ENCODE measurements at regions not wholly inside any gene's neighbourhood (a gene's known extent, or its start where the extent isn't known, plus 50 kb on each side); places are given as distances from the start of the nearest gene placed in this dataset.

DNA sequence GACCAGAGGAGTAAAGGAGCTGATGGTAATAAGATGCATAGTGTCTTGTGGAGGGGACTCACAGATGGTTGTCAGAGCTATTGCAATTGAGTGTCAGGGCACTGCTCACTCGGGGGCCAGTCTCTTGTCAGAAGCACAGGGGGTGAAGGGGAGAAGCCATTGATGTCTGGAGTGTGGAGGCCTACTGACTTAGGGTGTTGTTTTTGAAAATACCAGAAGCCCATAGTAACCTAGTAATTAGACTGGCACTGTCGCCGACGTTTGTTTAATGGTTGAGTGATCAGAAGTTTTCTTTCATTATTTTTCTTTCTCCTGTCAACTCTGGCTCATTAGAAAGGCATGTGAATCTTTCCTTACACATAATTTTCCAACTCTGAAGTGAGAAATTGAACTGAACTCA, 151.6 kb upstream of the TENM4 start:
- Histone ChIP-seq H3K4me1 (ENCODE audit: control insufficient read depth in 1 of 2, insufficient read depth in 2 of 2, low read length in 2 of 2) (no peaks in the 10 kb centered on the region), H3K9me3 (ENCODE audit: control insufficient read depth in 1 of 2, low read length in 2 of 2) (peaks cover 0 to 2% of the 10 kb centered on the region in 2 donors)

GRCh38 chr11:79582434-79582833, 141.6 kb upstream of the TENM4 start:
- Histone ChIP-seq H3K4me1 (ENCODE audit: control insufficient read depth in 1 of 2, insufficient read depth in 2 of 2, low read length in 2 of 2) (no peaks in the 10 kb centered on the region), H3K4me3 (ENCODE audit: low read depth in 1 of 2, low read length in 2 of 2) (no peak overlapping the region), H3K27ac (ENCODE audit: low read length) (no peak overlapping the region), H3K36me3 (ENCODE audit: control insufficient read depth in 1 of 2, insufficient read depth in 2 of 2, low read length in 2 of 2) (no peaks in the 10 kb centered on the region), H3K9me3 (ENCODE audit: control insufficient read depth in 1 of 2, low read length in 2 of 2) (no peaks in the 10 kb centered on the region), H3K27me3 (ENCODE audit: low read depth, low read length) (no peaks in the 10 kb centered on the region)

More for the DNA sequence above, 151.6 kb upstream of the TENM4 start:
- Histone ChIP-seq H3K36me3 (ENCODE audit: control insufficient read depth in 1 of 2, insufficient read depth in 2 of 2, low read length in 2 of 2) (no peaks in the 10 kb centered on the region), H3K4me3 (ENCODE audit: low read depth in 1 of 2, low read length in 2 of 2) (no peak overlapping the region), H3K27ac (ENCODE audit: low read length) (no peak overlapping the region), H3K27me3 (ENCODE audit: low read depth, low read length) (no peaks in the 10 kb centered on the region)

DNA sequence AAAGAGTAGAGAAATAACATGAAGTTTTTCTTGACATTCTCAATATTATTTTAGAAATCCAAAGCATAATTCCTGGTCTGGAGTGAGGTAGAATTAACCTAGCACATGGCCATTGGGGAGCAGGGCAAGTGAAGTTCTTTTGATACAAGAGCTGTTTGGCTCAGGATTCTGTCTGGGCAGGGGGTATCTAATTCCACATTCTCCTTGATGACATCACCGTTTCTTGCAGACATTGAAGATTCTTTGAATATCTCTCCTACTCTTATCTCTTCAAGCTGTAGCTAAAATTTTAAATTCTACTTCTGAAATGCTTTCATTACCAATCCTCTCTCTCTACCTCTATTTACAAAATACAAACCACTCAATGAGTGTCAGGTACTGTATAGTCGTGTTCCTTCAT, 138.2 kb upstream of the TENM4 start:
- H3K4me3 ChIP-seq (ENCODE audit: low read depth in 1 of 2, low read length in 2 of 2) = no peak overlapping the region
- no peaks in the 10 kb centered on the region for H3K9me3 ChIP-seq (ENCODE audit: control insufficient read depth in 1 of 2, low read length in 2 of 2)
- H3K27ac ChIP-seq (ENCODE audit: low read length) = no peak overlapping the region
- H3K27me3 ChIP-seq (ENCODE audit: low read depth, low read length) = no peaks in the 10 kb centered on the region
- no peaks in the 10 kb centered on the region for H3K4me1 ChIP-seq (ENCODE audit: control insufficient read depth in 1 of 2, insufficient read depth in 2 of 2, low read length in 2 of 2)
- no peaks in the 10 kb centered on the region for H3K36me3 ChIP-seq (ENCODE audit: control insufficient read depth in 1 of 2, insufficient read depth in 2 of 2, low read length in 2 of 2)

- no peaks in the 10 kb centered on the region for H3K9me3 ChIP-seq (ENCODE audit: control insufficient read depth in 1 of 2, low read length in 2 of 2)
- no peaks in the 10 kb centered on the region for H3K36me3 ChIP-seq (ENCODE audit: control insufficient read depth in 1 of 2, insufficient read depth in 2 of 2, low read length in 2 of 2)
- H3K27ac ChIP-seq (ENCODE audit: low read length) = no peak overlapping the region
- no peak overlapping the region for H3K4me3 ChIP-seq (ENCODE audit: low read depth in 1 of 2, low read length in 2 of 2)
- H3K4me1 ChIP-seq (ENCODE audit: control insufficient read depth in 1 of 2, insufficient read depth in 2 of 2, low read length in 2 of 2) = no peaks in the 10 kb centered on the region
- H3K27me3 ChIP-seq (ENCODE audit: low read depth, low read length) = no peaks in the 10 kb centered on the region
These were observed 137.3 kb upstream of the TENM4 start for GRCh38 chr11:79578116-79578515.

DNA sequence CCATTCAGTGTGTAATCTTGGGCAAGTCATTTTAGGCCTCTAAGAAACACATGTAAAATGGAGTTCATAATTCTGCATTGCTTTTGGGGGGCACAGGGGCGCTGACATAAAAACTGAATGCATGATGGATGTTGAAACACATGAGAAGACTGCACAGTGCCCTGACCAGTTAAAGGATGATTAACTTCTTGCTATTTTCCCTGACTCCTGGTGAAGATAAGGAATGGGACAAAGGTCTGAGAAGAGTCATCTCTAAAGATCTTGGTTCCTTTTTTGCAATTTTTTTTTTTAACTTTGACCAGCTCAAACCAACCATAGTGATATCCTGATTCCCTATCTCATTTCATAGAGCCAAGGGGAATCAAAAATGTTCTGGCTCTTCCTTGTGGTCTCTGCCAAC, 134.9 kb upstream of the TENM4 start:
- no peaks in the 10 kb centered on the region for H3K4me1 ChIP-seq (ENCODE audit: control insufficient read depth in 1 of 2, insufficient read depth in 2 of 2, low read length in 2 of 2)

GRCh38 chr11:79570104-79570503, 129.3 kb upstream of the TENM4 start:
- peaks cover 0 to 3% of the 10 kb centered on the region in 2 donors for H3K9me3 ChIP-seq (ENCODE audit: control insufficient read depth in 1 of 2, low read length in 2 of 2)
- no peaks in the 10 kb centered on the region for H3K4me1 ChIP-seq (ENCODE audit: control insufficient read depth in 1 of 2, insufficient read depth in 2 of 2, low read length in 2 of 2)
- H3K4me3 ChIP-seq (ENCODE audit: low read depth in 1 of 2, low read length in 2 of 2) = no peak overlapping the region
- no peaks in the 10 kb centered on the region for H3K27me3 ChIP-seq (ENCODE audit: low read depth, low read length)
- H3K27ac ChIP-seq (ENCODE audit: low read length) = no peak overlapping the region
- H3K36me3 ChIP-seq (ENCODE audit: control insufficient read depth in 1 of 2, insufficient read depth in 2 of 2, low read length in 2 of 2) = no peaks in the 10 kb centered on the region

More for the DNA sequence above, 134.9 kb upstream of the TENM4 start:
- no peak overlapping the region for H3K4me3 ChIP-seq (ENCODE audit: low read depth in 1 of 2, low read length in 2 of 2)
- no peaks in the 10 kb centered on the region for H3K9me3 ChIP-seq (ENCODE audit: control insufficient read depth in 1 of 2, low read length in 2 of 2)
- no peaks in the 10 kb centered on the region for H3K27me3 ChIP-seq (ENCODE audit: low read depth, low read length)
- H3K36me3 ChIP-seq (ENCODE audit: control insufficient read depth in 1 of 2, insufficient read depth in 2 of 2, low read length in 2 of 2) = no peaks in the 10 kb centered on the region
- H3K27ac ChIP-seq (ENCODE audit: low read length) = no peak overlapping the region

DNA sequence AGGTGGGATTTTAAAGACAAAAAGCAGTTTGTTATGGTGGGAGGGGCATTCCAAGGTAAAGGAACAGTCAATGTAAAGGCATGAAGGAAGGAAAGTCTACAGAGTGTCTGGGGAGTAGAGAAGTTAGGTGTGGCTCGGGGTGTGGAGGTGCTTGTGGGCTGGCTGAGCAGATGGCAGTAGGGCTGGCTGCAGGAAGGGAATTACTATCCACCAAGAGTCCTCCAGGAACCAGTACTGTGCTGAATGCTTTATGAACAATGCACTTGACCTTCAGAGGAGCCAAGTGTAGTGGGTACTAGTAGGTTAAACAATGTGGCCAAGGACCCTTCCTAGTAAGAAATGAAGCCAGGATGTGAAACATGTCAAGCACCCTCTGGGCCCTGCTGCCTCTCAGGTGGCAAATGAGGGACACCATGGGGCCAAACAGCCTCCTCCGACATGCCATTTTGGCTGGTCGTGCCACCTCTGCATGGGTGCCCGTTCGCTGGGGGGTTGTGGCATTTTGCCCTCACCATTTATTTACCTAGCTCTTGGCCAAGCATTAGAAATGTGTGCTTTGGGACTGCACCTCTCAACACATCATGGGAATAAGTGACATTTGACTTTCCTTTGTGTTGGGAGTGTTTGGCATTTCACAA, 123.6 kb upstream of the TENM4 start:
- Histone ChIP-seq H3K9me3 (ENCODE audit: control insufficient read depth in 1 of 2, low read length in 2 of 2) (peaks cover 0 to 1% of the 10 kb centered on the region in 2 donors), H3K4me3 (ENCODE audit: low read depth in 1 of 2, low read length in 2 of 2) (no peak overlapping the region), H3K27me3 (ENCODE audit: low read depth, low read length) (no peaks in the 10 kb centered on the region), H3K4me1 (ENCODE audit: control insufficient read depth in 1 of 2, insufficient read depth in 2 of 2, low read length in 2 of 2) (no peaks in the 10 kb centered on the region), H3K36me3 (ENCODE audit: control insufficient read depth in 1 of 2, insufficient read depth in 2 of 2, low read length in 2 of 2) (no peaks in the 10 kb centered on the region), H3K27ac (ENCODE audit: low read length) (no peak overlapping the region)

DNA sequence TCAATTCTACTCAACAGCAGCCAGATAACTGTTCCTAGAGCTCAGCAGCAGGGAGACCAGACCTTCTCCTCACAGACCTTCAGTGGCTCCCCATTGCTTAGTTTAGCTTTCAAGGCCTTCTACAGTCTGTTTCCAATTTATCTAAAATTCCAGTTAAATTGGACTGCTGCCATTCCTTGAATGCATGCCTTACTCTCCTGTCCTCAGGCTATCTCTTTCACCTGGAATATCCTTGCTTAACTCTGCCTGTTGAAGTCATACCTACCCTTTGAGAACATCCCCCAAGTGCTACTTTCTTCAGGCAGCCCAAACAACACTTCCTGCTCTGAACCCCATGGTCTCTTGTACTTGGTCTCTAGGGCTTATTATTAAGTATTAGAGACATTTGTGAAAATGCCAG, 120.7 kb upstream of the TENM4 start:
- no peaks in the 10 kb centered on the region for H3K9me3 ChIP-seq (ENCODE audit: control insufficient read depth in 1 of 2, low read length in 2 of 2)
- H3K27me3 ChIP-seq (ENCODE audit: low read depth, low read length) = no peaks in the 10 kb centered on the region
- no peak overlapping the region for H3K27ac ChIP-seq (ENCODE audit: low read length)
- H3K36me3 ChIP-seq (ENCODE audit: control insufficient read depth in 1 of 2, insufficient read depth in 2 of 2, low read length in 2 of 2) = no peaks in the 10 kb centered on the region
- no peaks in the 10 kb centered on the region for H3K4me1 ChIP-seq (ENCODE audit: control insufficient read depth in 1 of 2, insufficient read depth in 2 of 2, low read length in 2 of 2)
- no peak overlapping the region for H3K4me3 ChIP-seq (ENCODE audit: low read depth in 1 of 2, low read length in 2 of 2)

- H3K27ac ChIP-seq (ENCODE audit: low read length) = no peak overlapping the region
- H3K36me3 ChIP-seq (ENCODE audit: control insufficient read depth in 1 of 2, insufficient read depth in 2 of 2, low read length in 2 of 2) = no peaks in the 10 kb centered on the region
- no peaks in the 10 kb centered on the region for H3K4me1 ChIP-seq (ENCODE audit: control insufficient read depth in 1 of 2, insufficient read depth in 2 of 2, low read length in 2 of 2)
- H3K9me3 ChIP-seq (ENCODE audit: control insufficient read depth in 1 of 2, low read length in 2 of 2) = no peaks in the 10 kb centered on the region
- H3K27me3 ChIP-seq (ENCODE audit: low read depth, low read length) = no peaks in the 10 kb centered on the region
- no peak overlapping the region for H3K4me3 ChIP-seq (ENCODE audit: low read depth in 1 of 2, low read length in 2 of 2)
These were observed 110.0 kb upstream of the TENM4 start for GRCh38 chr11:79550809-79551208.

- H3K4me3 ChIP-seq (ENCODE audit: low read depth in 1 of 2, low read length in 2 of 2) = no peak overlapping the region
- no peaks in the 10 kb centered on the region for H3K27me3 ChIP-seq (ENCODE audit: low read depth, low read length)
- H3K4me1 ChIP-seq (ENCODE audit: control insufficient read depth in 1 of 2, insufficient read depth in 2 of 2, low read length in 2 of 2) = no peaks in the 10 kb centered on the region
- no peak overlapping the region for H3K27ac ChIP-seq (ENCODE audit: low read length)
- no peaks in the 10 kb centered on the region for H3K9me3 ChIP-seq (ENCODE audit: control insufficient read depth in 1 of 2, low read length in 2 of 2)
- no peaks in the 10 kb centered on the region for H3K36me3 ChIP-seq (ENCODE audit: control insufficient read depth in 1 of 2, insufficient read depth in 2 of 2, low read length in 2 of 2)
These were observed 106.4 kb upstream of the TENM4 start for GRCh38 chr11:79547256-79547655.

DNA sequence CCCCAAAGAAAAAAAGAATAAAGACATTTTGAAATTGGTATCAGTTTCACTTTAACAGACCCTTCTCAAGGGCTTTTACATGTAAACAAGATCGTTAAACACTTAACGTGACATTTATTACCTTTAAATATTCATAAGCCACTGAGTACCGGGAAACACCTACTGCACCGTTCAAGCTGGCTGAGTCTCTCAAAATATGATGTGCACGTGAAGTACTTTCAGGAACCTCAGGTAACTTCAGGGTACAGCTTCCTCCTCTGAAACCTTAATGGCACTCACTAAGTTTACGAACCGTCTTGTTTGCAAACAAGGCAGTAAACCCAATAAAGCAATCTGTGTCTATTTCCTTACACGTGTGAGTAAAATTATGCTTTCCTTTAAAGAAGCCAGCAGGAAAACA, 105.5 kb upstream of the TENM4 start:
- no peaks in the 10 kb centered on the region for H3K27me3 ChIP-seq (ENCODE audit: low read depth, low read length)
- no peaks in the 10 kb centered on the region for H3K9me3 ChIP-seq (ENCODE audit: control insufficient read depth in 1 of 2, low read length in 2 of 2)
- H3K36me3 ChIP-seq (ENCODE audit: control insufficient read depth in 1 of 2, insufficient read depth in 2 of 2, low read length in 2 of 2) = no peaks in the 10 kb centered on the region
- H3K27ac ChIP-seq (ENCODE audit: low read length) = no peak overlapping the region
- H3K4me3 ChIP-seq (ENCODE audit: low read depth in 1 of 2, low read length in 2 of 2) = no peak overlapping the region
- H3K4me1 ChIP-seq (ENCODE audit: control insufficient read depth in 1 of 2, insufficient read depth in 2 of 2, low read length in 2 of 2) = no peaks in the 10 kb centered on the region

GRCh38 chr11:79544361-79544760, 103.5 kb upstream of the TENM4 start:
- Histone ChIP-seq H3K27ac (ENCODE audit: low read length) (no peak overlapping the region), H3K36me3 (ENCODE audit: control insufficient read depth in 1 of 2, insufficient read depth in 2 of 2, low read length in 2 of 2) (no peaks in the 10 kb centered on the region), H3K27me3 (ENCODE audit: low read depth, low read length) (no peaks in the 10 kb centered on the region), H3K4me3 (ENCODE audit: low read depth in 1 of 2, low read length in 2 of 2) (no peak overlapping the region), H3K9me3 (ENCODE audit: control insufficient read depth in 1 of 2, low read length in 2 of 2) (no peaks in the 10 kb centered on the region), H3K4me1 (ENCODE audit: control insufficient read depth in 1 of 2, insufficient read depth in 2 of 2, low read length in 2 of 2) (no peaks in the 10 kb centered on the region)

All from muscle layer of duodenum (tissue), 2 donors.